ENCODE measurements at regions not wholly inside any gene's neighbourhood (a gene's known extent, or its start where the extent isn't known, plus 50 kb on each side); places are given as distances from the start of the nearest gene placed in this dataset.

- Histone ChIP-seq H3K9ac (ENCODE audit: insufficient read depth, low read length) (no peak overlapping the region), H4K20me1 (ENCODE audit: control insufficient read depth, extremely low read depth, insufficient read depth, low read length) (no peaks in the 10 kb centered on the region), H3K4me2 (ENCODE audit: extremely low read depth, insufficient read depth, low read length) (no peak overlapping the region), H3K4me1 (ENCODE audit: control insufficient read depth, extremely low read depth, insufficient read depth, low read length) (no peaks in the 10 kb centered on the region), H3K27ac (ENCODE audit: insufficient read depth, low read length) (no peak overlapping the region), H3K9me3 (ENCODE audit: control insufficient read depth, insufficient read depth, low read depth, low read length) (no peaks in the 10 kb centered on the region), H3K27me3 (ENCODE audit: control insufficient read depth, insufficient read depth, low read length) (no peaks in the 10 kb centered on the region), H3K4me3 (replicated peaks in 1 of 4; ENCODE audit: control extremely low read depth in 1 of 4, insufficient read depth in 1 of 4, low read depth in 3 of 4, low read length in 4 of 4) (no peak overlapping the region), H2AFZ (ENCODE audit: low read length) (no peak overlapping the region), H3K36me3 (ENCODE audit: control insufficient read depth, insufficient read depth, low read length) (no peaks in the 10 kb centered on the region), H3K79me2 (ENCODE audit: control insufficient read depth, insufficient read depth, low read length) (no peaks in the 10 kb centered on the region)
- TF ChIP-seq CTCF (conservative IDR thresholded peaks at IDR 0.05 in 1 of 2, IDR thresholded peaks at IDR 0.05 in 1 of 2; ENCODE audit: low read depth in 1 of 2, low read length in 2 of 2) (no peak), EZH2 (IDR thresholded peaks at IDR 0.05; ENCODE audit: low read length, missing control alignments) (no peak)
- no peak for DNase-seq (ENCODE audit: low read depth in 2 of 2)
Measured at GRCh38 chrX:110477593-110478228, 119.1 kb downstream of the RTL9 start.

DNA sequence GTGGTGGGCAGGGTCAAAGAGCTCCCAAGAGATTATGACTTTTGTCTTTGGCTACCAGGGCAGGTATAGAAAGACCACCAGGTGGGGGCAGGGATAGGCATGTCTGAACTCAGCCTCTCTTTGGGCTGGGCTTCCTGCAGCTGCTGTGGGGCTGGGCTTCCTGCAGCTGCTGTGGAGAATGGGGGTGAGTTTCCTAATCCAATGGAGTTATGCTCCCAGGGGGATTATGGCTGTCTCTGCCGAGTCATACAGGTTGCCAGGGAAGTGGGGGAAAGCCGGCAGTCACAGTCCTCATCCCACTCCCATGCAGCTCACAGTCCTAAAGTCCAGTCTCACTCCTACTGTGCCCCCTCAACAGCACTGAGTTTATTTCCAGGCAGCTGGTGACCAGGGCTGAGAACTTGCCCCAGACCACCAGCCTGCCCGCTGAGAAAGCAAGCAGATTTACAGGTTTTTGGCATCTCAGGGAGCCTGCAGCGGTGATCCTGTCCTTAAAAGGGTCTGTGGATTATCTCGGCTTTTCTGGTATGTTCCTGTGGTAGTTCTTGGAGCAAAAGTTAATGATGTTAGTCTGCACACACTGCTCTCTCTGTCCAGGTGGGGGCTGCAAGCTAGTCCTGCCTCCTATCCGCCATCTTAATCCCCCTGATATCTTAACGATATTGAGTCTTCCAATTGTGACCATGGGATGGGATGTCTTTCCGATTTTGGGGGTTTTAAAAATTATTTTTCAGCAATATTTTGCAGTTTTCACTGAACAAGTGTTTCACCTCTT is 133.4 kb downstream of the RTL9 start:
- DNase-seq (ENCODE audit: low read depth in 2 of 2), result no peak

More for the DNA sequence above, 133.4 kb downstream of the RTL9 start:
- no peaks in the 10 kb centered on the region for H3K9me3 ChIP-seq (ENCODE audit: control insufficient read depth, insufficient read depth, low read depth, low read length)
- no peaks in the 10 kb centered on the region for H4K20me1 ChIP-seq (ENCODE audit: control insufficient read depth, extremely low read depth, insufficient read depth, low read length)
- no peak overlapping the region for H3K4me2 ChIP-seq (ENCODE audit: extremely low read depth, insufficient read depth, low read length)
- no peak overlapping the region for H3K9ac ChIP-seq (ENCODE audit: insufficient read depth, low read length)
- TF ChIP-seq EZH2 (IDR thresholded peaks at IDR 0.05; ENCODE audit: low read length, missing control alignments) (no peak), CTCF (conservative IDR thresholded peaks at IDR 0.05 in 1 of 2, IDR thresholded peaks at IDR 0.05 in 1 of 2; ENCODE audit: low read depth in 1 of 2, low read length in 2 of 2) (no peak)
- no peaks in the 10 kb centered on the region for H3K4me1 ChIP-seq (ENCODE audit: control insufficient read depth, extremely low read depth, insufficient read depth, low read length)
- no peaks in the 10 kb centered on the region for H3K36me3 ChIP-seq (ENCODE audit: control insufficient read depth, insufficient read depth, low read length)
- no peaks in the 10 kb centered on the region for H3K27me3 ChIP-seq (ENCODE audit: control insufficient read depth, insufficient read depth, low read length)
- no peak overlapping the region for H3K4me3 ChIP-seq (replicated peaks in 1 of 4; ENCODE audit: control extremely low read depth in 1 of 4, insufficient read depth in 1 of 4, low read depth in 3 of 4, low read length in 4 of 4)
- no peak overlapping the region for H3K27ac ChIP-seq (ENCODE audit: insufficient read depth, low read length)
- H3K79me2 ChIP-seq (ENCODE audit: control insufficient read depth, insufficient read depth, low read length), result no peaks in the 10 kb centered on the region
- no peak overlapping the region for H2AFZ ChIP-seq (ENCODE audit: low read length)

Measured in fibroblast of lung (primary cell).